Activated CD8-positive, alpha-beta T cell treated with anti-CD3 and anti-CD28 coated beads, Interleukin-2, amount 10 ng/mL, durations not matched to agents 7 days and 5 days (primary cell): ENCODE measurements at regions not wholly inside any gene's neighbourhood (a gene's known extent, or its start where the extent isn't known, plus 50 kb on each side); places are given as distances from the start of the nearest gene placed in this dataset.

ENCODE experiments used
- ATAC-seq: fragments of 150-1000 bp; cut with Tn5 transposase; one replicate; pipeline ENCODE4 v1.10.0; 2021; ENCODE audit warnings: moderate library complexity
- CTCF ChIA-PET: fragments of 350-600 bp; sonication (Branson Sonifier 250); formaldehyde crosslinking; loops from one replicate; lab custom pipeline; 2021; ENCODE audit warnings: antibody characterized with exemption; lab: Charles Lee
- POLR2A ChIA-PET: fragments of 350-600 bp; sonication (Branson Sonifier 250); formaldehyde crosslinking; loops from one replicate; lab custom pipeline; 2021; ENCODE audit warnings: antibody characterized with exemption; lab: Charles Lee
- DNase-seq: peaks from one replicate; pipeline ENCODE4 v3.0.0-alpha.2; 2020
- H3K27ac Mint-ChIP-seq: one replicate; pipeline ENCODE4 v1.8.0; 2021; ENCODE audit warnings: mild to moderate bottlenecking, mixed read lengths
- H3K27me3 Mint-ChIP-seq: one replicate; pipeline ENCODE4 v1.8.0; 2021; ENCODE audit warnings: low read depth, mixed read lengths
- H3K36me3 Mint-ChIP-seq: one replicate; pipeline ENCODE4 v1.8.0; 2021; ENCODE audit warnings: low read depth, mixed read lengths
- H3K4me1 Mint-ChIP-seq: one replicate; pipeline ENCODE4 v1.8.0; 2021; ENCODE audit warnings: low read depth, mixed read lengths
- H3K4me3 Mint-ChIP-seq: one replicate; pipeline ENCODE4 v1.8.0; 2021; ENCODE audit warnings: mild to moderate bottlenecking, mixed read lengths
- H3K9me3 Mint-ChIP-seq: one replicate; pipeline ENCODE4 v1.8.0; 2022; ENCODE audit warnings: mixed read lengths; ENCODE audit not compliant: insufficient read depth

DNA sequence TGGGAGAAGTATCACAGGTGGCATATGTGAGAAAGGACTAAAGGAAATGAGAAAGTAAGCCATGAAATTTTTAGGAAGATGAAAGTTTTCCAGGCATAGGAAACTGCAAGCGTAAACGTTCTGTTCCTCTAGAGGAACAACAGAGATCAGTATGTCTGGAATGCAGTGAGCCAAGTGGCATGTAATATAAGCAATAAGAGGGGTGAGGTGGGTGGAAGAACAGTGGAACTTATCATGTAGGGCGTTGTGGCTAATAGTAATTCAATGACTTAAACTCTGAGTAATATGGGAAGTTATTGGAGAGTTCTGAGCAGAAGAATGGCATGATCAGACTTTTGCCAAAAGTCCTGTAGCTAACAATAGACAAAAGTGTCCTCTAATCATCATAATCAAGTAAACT is 902.9 kb downstream of the EPHA3 start:
- no peaks in the 10 kb centered on the region for H3K4me1 Mint-ChIP-seq
- H3K4me3 Mint-ChIP-seq = no peak overlapping the region
- ATAC-seq (no peak), DNase-seq (no peak)
- peaks cover 21% of the 10 kb centered on the region for H3K9me3 Mint-ChIP-seq
- ChIA-PET CTCF (no interaction called here), POLR2A (no interaction called here)
- no peaks in the 10 kb centered on the region for H3K36me3 Mint-ChIP-seq
- H3K27me3 Mint-ChIP-seq = no peaks in the 10 kb centered on the region
- H3K27ac Mint-ChIP-seq = no peak overlapping the region

DNA sequence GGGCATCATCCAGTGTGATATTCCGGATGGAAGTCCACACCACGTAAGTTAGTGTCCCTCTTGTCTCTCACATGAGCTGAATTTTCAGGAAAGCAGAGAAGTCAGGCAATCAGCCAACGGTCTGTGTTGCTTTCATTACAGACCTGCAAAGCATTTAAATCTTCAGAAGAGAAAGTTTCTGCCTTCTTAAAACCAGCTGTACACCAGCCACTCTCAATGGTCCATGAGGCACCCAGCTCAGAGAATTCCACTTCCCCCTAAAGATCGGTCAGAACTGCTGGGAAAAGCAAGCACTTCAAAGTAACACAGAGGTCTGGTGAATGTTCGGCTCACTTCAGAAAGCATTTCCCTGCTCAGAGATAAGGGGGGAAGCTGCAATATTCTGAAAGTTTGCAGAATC is 903.7 kb downstream of the EPHA3 start:
- Mint-ChIP-seq H3K4me1 (no peaks in the 10 kb centered on the region), H3K4me3 (no peak overlapping the region), H3K27ac (no peak overlapping the region), H3K36me3 (no peaks in the 10 kb centered on the region), H3K27me3 (no peaks in the 10 kb centered on the region), H3K9me3 (peaks cover 14% of the 10 kb centered on the region)
- POLR2A ChIA-PET = no interaction called here
- ATAC-seq = no peak
- CTCF ChIA-PET = no interaction called here
- DNase-seq = no peak

DNA sequence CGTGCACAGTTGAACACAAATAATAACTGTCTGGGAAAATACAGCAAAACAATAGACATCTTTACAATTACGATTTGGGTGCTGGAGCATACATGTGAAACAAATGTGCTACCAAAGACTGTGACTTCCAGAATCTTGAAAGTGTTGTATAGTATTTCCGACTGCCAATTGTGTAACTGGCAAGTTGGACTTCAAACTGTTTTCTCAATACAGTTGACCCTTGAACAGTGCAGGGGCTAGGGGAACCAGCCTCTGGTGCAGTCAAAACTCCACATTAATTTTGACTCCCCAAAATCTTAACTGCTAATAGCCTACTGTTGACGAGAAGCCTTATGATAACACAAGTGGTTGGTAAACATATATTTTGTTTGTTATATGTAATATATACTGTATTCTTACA is 904.2 kb downstream of the EPHA3 start:
- H3K4me3 Mint-ChIP-seq = no peak overlapping the region
- no peak for ATAC-seq
- POLR2A ChIA-PET = no interaction called here
- CTCF ChIA-PET = no interaction called here
- H3K27ac Mint-ChIP-seq = no peak overlapping the region
- no peak for DNase-seq
- no peaks in the 10 kb centered on the region for H3K27me3 Mint-ChIP-seq
- H3K9me3 Mint-ChIP-seq = peaks cover 13% of the 10 kb centered on the region
- no peaks in the 10 kb centered on the region for H3K36me3 Mint-ChIP-seq
- no peaks in the 10 kb centered on the region for H3K4me1 Mint-ChIP-seq

DNA sequence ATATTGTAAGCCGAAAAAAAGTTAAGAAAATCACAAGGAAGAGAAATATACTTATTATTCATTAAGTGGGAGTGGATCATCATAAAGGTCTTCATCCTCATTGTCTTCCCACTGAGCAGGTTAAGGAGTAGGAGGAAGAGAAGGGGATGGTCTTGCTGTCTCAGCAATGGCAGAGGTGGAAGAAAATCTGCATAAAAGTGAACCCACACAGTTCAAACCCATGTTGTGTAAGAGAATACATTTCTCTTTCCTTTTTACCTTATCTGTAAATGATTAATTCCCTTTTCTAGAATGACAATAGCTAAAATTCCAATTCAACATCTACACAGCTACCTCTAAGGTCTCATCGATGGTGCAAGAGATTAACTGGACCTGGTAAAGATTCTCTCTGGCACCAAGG is 904.6 kb downstream of the EPHA3 start:
- DNase-seq (no peak), ATAC-seq (no peak)
- Mint-ChIP-seq H3K4me3 (no peak overlapping the region), H3K27me3 (no peaks in the 10 kb centered on the region), H3K27ac (no peak overlapping the region), H3K9me3 (peaks cover 13% of the 10 kb centered on the region), H3K36me3 (no peaks in the 10 kb centered on the region), H3K4me1 (no peaks in the 10 kb centered on the region)
- POLR2A ChIA-PET = no interaction called here
- CTCF ChIA-PET = no interaction called here

DNA sequence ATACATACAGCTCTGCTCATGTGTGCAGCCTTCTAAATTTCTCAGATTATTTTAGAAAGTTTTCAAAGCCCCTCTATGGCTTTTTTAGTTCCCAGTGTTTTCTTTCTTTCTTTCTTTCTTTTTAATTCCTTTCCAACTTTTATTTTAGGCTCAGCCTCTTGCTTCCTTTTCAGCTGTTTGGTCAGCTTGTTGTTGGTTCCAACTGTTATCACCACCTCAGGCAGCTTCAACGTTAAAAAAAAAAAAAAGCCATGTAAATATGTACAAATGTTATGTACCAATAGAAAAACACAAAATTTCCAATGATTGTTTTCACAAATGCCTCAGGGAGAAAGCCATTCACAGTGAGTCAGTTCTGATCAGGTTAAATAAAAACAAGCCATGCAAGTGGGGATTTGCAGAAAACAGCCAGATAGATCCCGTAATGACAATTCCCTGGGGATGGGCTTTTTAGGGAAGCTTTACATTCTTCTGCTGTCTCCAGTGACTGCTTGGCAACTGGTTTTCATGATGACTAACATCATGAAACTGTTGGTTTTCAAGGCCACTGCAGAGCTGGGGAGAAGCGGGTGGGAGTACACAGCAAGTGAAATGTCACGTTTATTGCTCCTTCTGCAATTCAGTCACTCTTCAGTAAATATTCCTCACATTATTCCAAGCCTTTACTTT is 908.4 kb downstream of the EPHA3 start:
- POLR2A ChIA-PET = no interaction called here
- no peak for DNase-seq
- no peak for ATAC-seq
- Mint-ChIP-seq H3K4me1 (no peaks in the 10 kb centered on the region), H3K9me3 (peaks cover 10% of the 10 kb centered on the region), H3K4me3 (no peak overlapping the region), H3K36me3 (no peaks in the 10 kb centered on the region), H3K27ac (no peak overlapping the region), H3K27me3 (no peaks in the 10 kb centered on the region)
- CTCF ChIA-PET = no interaction called here

DNA sequence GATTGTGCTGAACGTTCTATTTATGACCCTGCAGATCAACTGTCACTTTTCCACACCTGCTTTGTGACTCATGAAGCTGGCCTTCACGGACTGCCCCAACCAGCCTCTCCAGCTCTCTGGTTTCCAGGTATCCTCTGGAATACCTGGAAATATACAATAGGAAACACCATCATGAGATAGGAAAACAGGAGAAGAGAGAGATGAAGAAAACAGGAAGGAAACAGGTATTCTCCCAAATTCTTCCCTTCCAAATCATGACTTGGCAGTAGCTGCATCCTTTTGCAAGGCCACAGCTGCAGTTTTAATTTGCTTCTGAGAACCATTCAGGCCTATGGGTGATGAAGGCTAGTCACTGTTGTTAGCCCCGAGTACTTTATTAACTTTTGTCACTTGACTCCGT is 909.1 kb downstream of the EPHA3 start:
- Mint-ChIP-seq H3K4me3 (no peak overlapping the region), H3K9me3 (peaks cover 10% of the 10 kb centered on the region), H3K27ac (no peak overlapping the region), H3K27me3 (no peaks in the 10 kb centered on the region), H3K4me1 (no peaks in the 10 kb centered on the region), H3K36me3 (no peaks in the 10 kb centered on the region)
- DNase-seq (no peak), ATAC-seq (no peak)
- ChIA-PET CTCF (no interaction called here), POLR2A (no interaction called here)

DNA sequence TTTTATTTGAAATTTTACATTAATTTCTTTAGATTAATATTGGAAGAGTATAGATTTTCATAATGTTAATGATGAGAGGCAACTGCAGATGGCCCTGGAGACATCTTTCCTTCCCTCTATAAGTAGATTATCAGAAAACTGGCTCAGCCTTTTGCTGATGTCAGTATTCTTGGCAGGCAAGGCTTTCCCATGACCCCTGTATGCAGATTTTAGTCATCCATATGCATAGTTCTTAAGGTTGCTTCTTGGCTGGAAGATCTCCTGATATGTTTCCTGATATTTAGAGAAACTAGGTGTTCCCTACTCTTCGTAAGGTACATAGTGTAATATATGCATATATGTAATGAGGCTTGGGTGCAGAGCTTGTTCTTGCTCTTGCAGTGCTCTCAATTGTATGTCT is 911.4 kb downstream of the EPHA3 start:
- ChIA-PET POLR2A (no interaction called here), CTCF (no interaction called here)
- Mint-ChIP-seq H3K4me1 (no peaks in the 10 kb centered on the region), H3K4me3 (no peak overlapping the region), H3K27ac (no peak overlapping the region), H3K9me3 (peaks cover 5% of the 10 kb centered on the region), H3K27me3 (no peaks in the 10 kb centered on the region), H3K36me3 (no peaks in the 10 kb centered on the region)
- DNase-seq (no peak), ATAC-seq (no peak)

DNA sequence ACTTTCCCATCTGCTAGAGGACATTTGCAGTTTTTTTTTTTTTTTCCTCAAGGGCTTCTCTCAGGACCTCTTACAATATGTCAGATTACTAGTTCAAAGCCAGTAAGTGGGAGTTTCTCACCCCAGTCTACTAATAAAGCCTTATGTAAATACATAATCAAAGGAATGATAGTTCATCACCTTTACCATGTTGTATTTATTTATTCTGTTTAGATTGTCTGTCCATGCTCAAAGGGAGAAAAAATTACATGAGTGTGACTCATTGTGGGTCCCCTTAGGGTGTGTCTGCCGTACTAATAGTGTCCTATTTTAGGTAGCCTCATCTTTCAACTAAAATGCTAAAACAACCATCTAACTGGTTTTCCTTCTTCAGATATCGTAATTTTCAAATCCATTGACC is 917.6 kb downstream of the EPHA3 start:
- H3K4me1 Mint-ChIP-seq = no peaks in the 10 kb centered on the region
- no peaks in the 10 kb centered on the region for H3K27me3 Mint-ChIP-seq
- no peaks in the 10 kb centered on the region for H3K36me3 Mint-ChIP-seq
- H3K9me3 Mint-ChIP-seq = peaks cover 7% of the 10 kb centered on the region
- ChIA-PET POLR2A (no interaction called here), CTCF (no interaction called here)
- H3K4me3 Mint-ChIP-seq = no peak overlapping the region
- H3K27ac Mint-ChIP-seq = no peak overlapping the region
- ATAC-seq = no peak
- no peak for DNase-seq

DNA sequence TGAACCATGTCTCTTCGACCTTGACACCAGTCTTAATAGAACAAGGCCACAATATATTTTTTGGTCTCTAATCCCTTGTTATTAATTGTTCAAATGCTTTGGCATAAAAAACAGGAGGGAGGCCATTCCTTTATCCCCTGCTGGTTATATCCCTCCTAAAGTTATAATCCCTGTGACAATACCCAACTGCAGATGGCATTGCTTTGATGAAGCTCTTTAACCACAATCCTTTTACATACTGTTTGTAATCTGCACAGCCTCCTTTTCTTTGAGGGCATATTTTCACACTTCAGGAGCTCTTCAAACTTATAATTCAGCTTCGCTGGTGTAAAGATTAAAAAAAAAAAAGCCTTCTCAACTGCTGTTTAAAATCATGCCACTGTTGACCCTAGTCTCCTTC is 919.0 kb downstream of the EPHA3 start:
- Mint-ChIP-seq H3K9me3 (peaks cover 7% of the 10 kb centered on the region), H3K4me1 (no peaks in the 10 kb centered on the region), H3K4me3 (no peak overlapping the region), H3K36me3 (no peaks in the 10 kb centered on the region), H3K27ac (no peak overlapping the region), H3K27me3 (no peaks in the 10 kb centered on the region)
- ChIA-PET CTCF (no interaction called here), POLR2A (no interaction called here)
- ATAC-seq (no peak), DNase-seq (no peak)

DNA sequence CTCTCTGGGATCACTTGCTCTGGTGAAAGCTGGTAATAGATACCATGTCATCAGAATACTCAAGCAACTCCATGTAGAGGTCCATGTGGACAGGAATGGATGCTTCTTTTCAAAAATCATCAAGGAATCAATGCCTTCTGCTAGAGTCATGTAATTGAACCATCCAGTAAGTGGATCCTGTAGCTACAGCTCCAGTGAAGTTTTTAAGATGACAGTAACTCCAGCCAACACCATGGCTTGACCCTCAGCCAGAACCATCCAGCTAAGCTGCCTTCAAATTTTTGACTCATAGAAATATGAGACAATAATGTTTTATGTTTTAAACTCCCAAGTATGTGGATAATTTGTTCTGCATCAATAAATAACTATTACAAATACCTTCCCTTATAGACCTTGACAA is 923.7 kb downstream of the EPHA3 start:
- ChIA-PET POLR2A (no interaction called here), CTCF (no interaction called here)

DNA sequence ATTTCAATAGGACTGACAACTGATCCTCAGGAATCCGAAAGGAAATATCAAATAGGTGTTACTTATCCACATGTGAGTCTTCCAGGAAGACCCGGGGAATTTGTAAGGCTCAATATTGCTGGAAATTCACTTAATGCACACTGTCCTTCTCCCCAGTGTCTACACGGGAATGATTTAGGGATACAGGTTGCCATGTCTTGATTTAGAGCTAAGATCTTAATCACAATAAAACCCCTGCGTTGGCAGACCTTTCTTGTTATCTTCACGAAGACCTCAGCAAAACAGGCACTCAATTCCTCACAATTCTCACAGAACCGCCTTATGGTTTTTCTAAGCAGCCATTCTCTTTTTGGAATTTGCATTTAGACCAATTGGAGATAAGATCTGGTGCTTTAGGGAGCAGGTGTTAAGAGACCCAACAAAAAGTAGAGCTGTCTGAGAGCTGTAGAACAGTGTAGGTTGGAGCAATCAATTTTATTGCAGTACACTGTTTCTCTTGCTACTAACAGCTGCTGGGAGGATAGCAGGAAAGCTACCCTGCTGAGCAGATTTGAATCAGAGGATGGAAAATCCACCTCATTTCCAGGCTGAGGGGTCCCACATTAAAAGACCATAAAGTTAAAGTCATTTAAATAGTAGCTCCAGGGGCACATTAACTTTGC is 925.7 kb downstream of the EPHA3 start:
- ChIA-PET CTCF (no interaction called here), POLR2A (no interaction called here)
- no peak for DNase-seq
- Mint-ChIP-seq H3K4me1 (no peaks in the 10 kb centered on the region), H3K9me3 (peaks cover 6% of the 10 kb centered on the region), H3K27ac (no peak overlapping the region), H3K4me3 (no peak overlapping the region), H3K27me3 (no peaks in the 10 kb centered on the region), H3K36me3 (no peaks in the 10 kb centered on the region)
- ATAC-seq = no peak

More for the DNA sequence above, 923.7 kb downstream of the EPHA3 start:
- H3K9me3 Mint-ChIP-seq = peaks cover 8% of the 10 kb centered on the region
- H3K4me1 Mint-ChIP-seq = no peaks in the 10 kb centered on the region
- DNase-seq (no peak), ATAC-seq (no peak)
- no peaks in the 10 kb centered on the region for H3K27me3 Mint-ChIP-seq
- H3K4me3 Mint-ChIP-seq = no peak overlapping the region
- no peak overlapping the region for H3K27ac Mint-ChIP-seq
- H3K36me3 Mint-ChIP-seq = no peaks in the 10 kb centered on the region

DNA sequence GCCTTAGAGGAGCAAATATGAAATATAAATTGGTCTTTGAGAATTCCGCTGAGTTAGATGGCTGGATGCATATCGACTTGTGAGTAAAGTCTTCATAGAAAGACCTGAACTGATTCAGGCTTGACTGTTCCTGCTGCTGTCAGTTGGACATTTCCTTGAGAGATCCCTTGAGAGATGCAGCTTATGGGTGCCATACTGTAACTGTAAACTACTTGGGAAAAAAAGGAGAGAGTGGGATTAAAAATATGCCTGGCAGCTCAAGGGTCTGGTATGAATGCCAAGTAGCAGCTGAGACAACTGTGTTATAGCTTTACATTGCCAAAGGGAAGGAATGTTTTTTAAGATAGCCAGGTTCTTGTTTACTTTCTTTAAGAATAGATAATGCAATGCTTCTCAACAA is 926.6 kb downstream of the EPHA3 start:
- Mint-ChIP-seq H3K9me3 (peaks cover 6% of the 10 kb centered on the region), H3K36me3 (no peaks in the 10 kb centered on the region), H3K4me1 (no peaks in the 10 kb centered on the region), H3K4me3 (no peak overlapping the region), H3K27ac (no peak overlapping the region), H3K27me3 (no peaks in the 10 kb centered on the region)
- ChIA-PET POLR2A (no interaction called here), CTCF (no interaction called here)
- DNase-seq = no peak
- ATAC-seq = no peak

DNA sequence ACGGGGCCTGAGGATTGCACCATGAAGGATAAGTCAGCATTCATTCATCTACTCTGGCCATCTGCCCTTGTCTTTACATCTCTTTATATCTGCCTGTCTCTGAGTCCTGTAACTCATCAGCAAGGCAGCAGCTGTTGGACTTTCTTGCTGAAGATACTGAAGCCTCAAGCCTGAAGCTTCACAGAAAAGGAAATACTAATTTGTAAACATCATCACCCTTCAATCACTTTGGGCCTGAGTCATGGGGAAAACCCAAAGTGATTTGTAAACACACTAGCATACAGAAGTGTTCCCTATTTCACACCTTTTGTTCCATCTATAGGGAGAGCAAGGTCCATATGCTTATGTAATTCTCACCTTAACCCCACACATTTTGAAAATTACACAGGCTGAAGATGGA is 928.2 kb downstream of the EPHA3 start:
- POLR2A ChIA-PET = no interaction called here
- Mint-ChIP-seq H3K4me1 (no peaks in the 10 kb centered on the region), H3K27ac (no peak overlapping the region), H3K4me3 (no peak overlapping the region), H3K36me3 (no peaks in the 10 kb centered on the region), H3K9me3 (peaks cover 6% of the 10 kb centered on the region), H3K27me3 (no peaks in the 10 kb centered on the region)
- no peak for ATAC-seq
- CTCF ChIA-PET = no interaction called here
- no peak for DNase-seq
